ENCODE measurements at regions not wholly inside any gene's neighbourhood (a gene's known extent, or its start where the extent isn't known, plus 50 kb on each side); places are given as distances from the start of the nearest gene placed in this dataset.

- TF ChIP-seq CTCF (IDR thresholded peaks at IDR 0.05) (no peak), EZH2 (IDR thresholded peaks at IDR 0.05; ENCODE audit: borderline replicate concordance, insufficient read depth, low read depth, low read length, poor library complexity, severe bottlenecking) (no peak)
These were observed 497.2 kb downstream of the MAT2B start for GRCh38 chr5:164002628-164003027.
